Epithelial cell of proximal tubule (primary cell): ENCODE measurements at regions not wholly inside any gene's neighbourhood (a gene's known extent, or its start where the extent isn't known, plus 50 kb on each side); places are given as distances from the start of the nearest gene placed in this dataset.

Experiments
- DNase-seq: peaks from one replicate; pipeline ENCODE4 v3.0.0-alpha.2; 2011; ENCODE audit warnings: low read depth
- H3K4me3 ChIP-seq: 2 replicates; pipeline ENCODE4 v1.5.1; 2011; ENCODE audit warnings: low read depth, mild to moderate bottlenecking, low read length
- CTCF ChIP-seq: conservative IDR thresholded peaks from 2 replicates; pipeline ENCODE4 v1.5.1; 2012; ENCODE audit warnings: low read depth, mild to moderate bottlenecking, low read length

GRCh38 chr5:74428275-74428674, 212.3 kb downstream of the ENC1 start:
- no peak for TF ChIP-seq CTCF
- no peak for DNase-seq
- H3K4me3 ChIP-seq, result no peak overlapping the region

GRCh38 chr5:74426506-74426905, 214.0 kb downstream of the ENC1 start:
- DNase-seq, result no peak
- no peak for TF ChIP-seq CTCF
- H3K4me3 ChIP-seq, result no peak overlapping the region

- no peak overlapping the region for H3K4me3 ChIP-seq
- DNase-seq, result peak; percentile 43
- no peak for TF ChIP-seq CTCF
These were observed 216.2 kb downstream of the ENC1 start for GRCh38 chr5:74424162-74424868.

- H3K4me3 ChIP-seq, result no peak overlapping the region
- no peak for DNase-seq
- no peak for TF ChIP-seq CTCF
These were observed 217.1 kb downstream of the ENC1 start for GRCh38 chr5:74423383-74423782.

- no peak overlapping the region for H3K4me3 ChIP-seq
- TF ChIP-seq CTCF, result no peak
- no peak for DNase-seq
These were observed 217.9 kb downstream of the ENC1 start for GRCh38 chr5:74422671-74423070.

GRCh38 chr5:74422030-74422429, 218.5 kb downstream of the ENC1 start:
- no peak for DNase-seq
- H3K4me3 ChIP-seq, result no peak overlapping the region
- TF ChIP-seq CTCF, result no peak

- DNase-seq, result no peak
- no peak overlapping the region for H3K4me3 ChIP-seq
- no peak for TF ChIP-seq CTCF
These were observed 219.2 kb downstream of the ENC1 start for GRCh38 chr5:74421377-74421776.
